HG03097 (cell line): ENCODE measurements at regions not wholly inside any gene's neighbourhood (a gene's known extent, or its start where the extent isn't known, plus 50 kb on each side); places are given as distances from the start of the nearest gene placed in this dataset.
"Not testable (repeated sequence)": the region's sequence is repeated elsewhere in the genome, so short reads cannot be mapped to it uniquely, and the experiment has no call there.

Experiments used
- ATAC-seq: cut with Tn5 transposase; IDR thresholded peaks from one replicate; pipeline ENCODE4 v1.9.1; 2021; ENCODE audit not compliant: unreplicated experiment, low FRiP score

DNA sequence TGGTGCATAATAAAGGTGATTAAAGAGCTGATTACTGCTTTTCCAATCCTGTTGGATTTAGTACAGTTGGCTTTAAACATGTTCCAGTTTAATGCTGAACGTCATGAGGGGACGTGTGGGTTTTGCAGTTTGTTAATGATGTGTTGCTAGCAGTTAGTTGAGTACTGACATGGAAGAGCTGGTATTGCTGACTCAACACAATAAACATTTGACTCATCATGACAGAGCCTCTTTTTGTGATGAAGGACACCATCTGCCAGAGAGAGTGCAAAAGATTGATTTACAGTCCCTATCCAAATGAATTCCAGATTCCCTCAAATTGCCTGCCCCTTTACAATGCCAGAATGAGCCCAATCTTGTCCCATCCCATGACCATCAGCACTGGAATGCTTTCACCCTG lies 346.2 kb upstream of the PRICKLE1 start:
- no peak for ATAC-seq

DNA sequence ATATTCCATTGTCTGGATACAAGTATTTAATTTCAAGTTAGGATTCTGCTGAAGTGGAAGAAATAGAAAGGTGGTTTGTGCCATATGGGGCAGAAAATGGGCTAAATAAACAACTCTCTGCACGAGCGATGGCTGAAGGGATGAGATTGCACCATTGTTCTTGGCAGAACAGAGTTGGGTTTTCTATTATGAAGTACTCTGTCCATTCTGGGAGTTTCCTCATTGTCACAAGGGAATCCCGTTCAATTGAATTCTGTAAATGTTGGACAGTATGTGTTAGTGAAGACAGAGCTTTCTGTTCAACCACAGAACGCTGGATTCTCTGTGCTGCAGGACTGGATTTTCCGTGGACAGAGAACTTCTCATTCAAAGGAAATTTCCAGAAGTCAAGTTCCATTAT lies 345.5 kb upstream of the PRICKLE1 start:
- ATAC-seq = no peak

DNA sequence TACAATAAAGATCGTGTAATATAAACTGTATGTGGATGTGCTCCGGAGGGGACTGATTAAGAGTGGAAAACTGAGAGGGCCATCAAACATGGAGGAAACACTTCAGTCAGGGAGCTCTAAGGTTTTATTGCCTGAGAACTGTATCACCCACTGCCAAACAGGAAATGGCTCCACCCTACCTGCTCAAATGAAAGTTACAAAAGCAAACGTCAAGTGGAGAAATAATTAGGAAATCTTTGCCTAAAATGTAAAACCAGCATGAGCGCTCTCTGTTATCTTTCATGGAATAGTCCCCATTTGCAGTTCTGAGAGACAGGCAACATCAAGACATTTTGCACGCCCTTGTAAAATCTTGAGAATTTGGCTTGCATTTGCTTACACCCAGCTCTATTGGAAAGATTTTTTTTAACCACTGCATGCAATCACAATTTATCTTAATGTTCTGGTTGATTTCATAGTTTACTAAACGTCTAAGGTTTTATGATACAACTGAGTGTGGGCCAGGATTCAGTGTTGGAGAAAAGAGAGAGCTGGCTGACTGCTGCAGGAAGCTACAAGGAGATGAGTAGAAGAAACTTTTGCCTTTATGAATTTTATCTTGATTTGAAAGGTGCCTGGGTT lies 344.0 kb upstream of the PRICKLE1 start:
- no peak for ATAC-seq

DNA sequence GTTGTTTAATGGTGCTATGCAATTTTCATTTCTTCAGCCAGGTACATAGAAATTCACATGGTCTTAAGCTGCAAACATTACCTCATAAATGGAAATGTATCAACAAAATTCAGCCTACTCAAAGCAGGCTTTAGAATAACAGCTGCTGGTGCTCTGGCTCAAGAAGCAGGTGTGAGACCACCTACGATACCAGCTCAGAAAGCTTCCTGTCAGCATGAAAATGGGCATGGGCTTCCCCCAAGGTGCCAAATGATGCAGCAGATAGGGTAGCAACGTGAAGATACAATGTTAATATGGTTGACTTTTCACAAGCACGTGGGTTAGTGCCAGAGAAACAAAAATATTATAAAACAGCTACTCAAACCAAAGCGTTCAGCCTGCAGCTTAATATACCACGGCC lies 343.4 kb upstream of the PRICKLE1 start:
- no peak for ATAC-seq

DNA sequence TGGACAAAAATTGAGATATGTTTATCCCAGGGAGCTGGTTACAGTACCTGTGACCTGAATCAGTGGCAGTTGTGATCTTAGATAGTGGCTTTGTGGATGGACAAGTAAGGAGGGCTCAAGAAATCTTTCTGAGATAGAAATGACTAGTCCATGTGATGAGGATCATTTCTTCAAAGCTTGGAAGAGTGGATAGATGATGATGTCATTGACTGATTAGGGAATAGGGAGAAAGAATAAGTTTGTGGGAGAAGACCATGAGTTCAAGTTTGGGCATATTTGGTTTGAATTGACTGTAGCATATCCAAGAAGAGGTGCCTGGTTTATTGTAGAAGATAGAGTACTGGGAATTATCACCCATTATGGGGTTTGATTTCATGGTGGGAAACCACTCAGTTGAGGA lies 336.7 kb upstream of the PRICKLE1 start:
- ATAC-seq = no peak

DNA sequence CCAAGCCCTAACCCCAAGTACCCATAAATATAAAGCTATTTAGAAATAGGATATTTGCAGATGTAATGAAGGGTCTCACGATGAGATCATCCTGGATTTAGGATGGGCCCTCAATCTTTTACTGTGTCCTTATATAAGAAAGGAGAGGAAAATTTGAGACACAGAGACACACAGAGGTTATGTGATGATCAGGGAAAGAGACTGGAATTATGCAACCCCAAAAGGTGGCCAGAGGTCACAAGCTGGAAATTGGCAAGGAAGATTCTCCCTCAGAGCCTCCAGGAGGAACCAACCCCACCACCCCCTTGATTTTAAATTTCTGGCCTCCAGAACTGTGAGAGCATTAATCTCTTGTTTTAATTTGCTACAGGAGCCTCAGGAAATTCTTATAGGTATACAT lies 334.9 kb upstream of the PRICKLE1 start:
- ATAC-seq = no peak

DNA sequence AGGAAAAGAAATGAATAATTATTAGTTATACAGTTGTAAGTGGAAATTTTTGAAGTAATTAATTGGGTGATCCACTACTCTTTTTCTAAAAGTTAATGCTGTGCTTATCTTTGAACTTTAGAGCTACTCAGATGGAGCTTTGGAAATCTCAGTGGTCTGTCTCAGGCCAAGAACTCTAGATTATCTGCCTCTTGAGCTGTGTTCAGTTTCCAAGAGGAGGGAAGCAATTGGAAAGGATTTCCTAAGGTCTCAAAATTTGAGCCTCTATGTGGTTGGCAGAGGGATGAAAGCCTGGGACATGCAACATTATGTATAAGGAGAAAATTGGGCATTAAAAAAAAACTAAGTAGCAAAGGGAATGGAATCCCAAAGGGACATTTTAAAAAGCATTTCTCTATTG lies 334.0 kb upstream of the PRICKLE1 start:
- no peak for ATAC-seq

DNA sequence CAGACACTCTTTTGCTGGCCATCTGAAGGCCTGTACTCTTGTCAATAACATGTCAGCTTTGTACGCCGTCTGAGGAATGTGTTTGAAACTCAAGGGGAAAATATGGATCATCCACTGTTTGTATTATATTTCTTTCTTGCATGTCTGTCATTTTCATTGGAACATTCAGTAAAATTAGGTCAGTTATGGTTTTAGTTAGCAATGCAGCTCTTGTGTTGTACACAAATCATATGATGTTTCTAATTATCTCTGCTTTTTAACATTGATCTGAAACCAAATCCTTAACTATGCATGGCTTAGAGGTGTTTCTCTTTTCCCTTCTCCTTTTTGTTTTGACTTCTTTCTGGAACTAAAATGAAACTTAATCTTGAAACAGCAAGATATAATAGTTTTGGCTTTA lies 333.6 kb upstream of the PRICKLE1 start:
- no peak for ATAC-seq

DNA sequence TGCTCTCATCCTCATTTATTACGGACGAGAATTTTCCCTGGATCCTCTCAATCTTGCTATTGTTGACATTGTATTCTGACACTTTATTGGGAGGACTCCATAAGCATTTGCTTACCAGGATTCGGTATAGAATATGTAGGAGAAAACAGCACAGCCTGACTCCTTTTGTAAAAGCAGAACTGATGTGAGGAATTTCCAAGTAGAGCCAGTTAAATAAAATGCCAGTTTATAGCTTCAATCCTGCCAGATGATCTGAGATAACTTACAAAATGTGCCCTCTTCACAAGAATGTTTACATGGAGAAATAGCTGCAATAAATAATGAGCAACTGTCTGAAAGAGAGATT lies 332.9 kb upstream of the PRICKLE1 start:
- no peak for ATAC-seq

DNA sequence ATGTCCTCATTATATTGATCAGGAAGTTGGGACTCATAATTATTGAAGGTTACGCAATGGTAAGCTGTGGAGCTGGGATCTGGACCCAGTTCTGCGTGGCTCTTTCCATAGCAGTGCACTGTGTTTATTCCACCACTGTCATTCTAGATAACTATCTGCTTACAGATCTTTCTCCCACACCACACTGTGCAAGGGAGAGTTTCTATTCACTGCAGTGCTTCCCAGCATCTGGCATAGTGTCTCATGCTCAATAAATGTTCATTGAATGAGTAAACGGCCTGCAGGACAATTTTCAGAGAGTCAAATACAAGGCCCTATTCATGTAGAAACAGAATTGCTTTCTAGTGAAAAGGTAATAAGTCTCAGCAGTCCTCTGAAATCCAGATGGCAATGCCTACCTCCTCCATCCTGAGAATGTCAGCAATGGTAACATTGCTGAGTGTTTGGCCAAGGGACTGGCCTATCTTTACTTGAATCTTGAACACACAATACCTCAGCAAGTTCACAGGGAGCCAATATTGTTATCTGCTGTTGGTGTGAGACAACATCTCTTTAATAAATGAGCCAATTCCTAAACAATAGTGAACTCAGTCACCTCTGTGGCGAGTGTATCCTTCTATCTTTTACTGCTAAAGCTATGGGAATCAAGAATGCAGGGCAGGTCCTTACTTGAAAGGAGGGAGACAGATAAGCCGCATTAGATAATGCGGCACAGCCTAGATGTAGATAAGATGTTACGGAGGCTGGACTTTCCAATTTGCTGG lies 332.4 kb upstream of the PRICKLE1 start:
- ATAC-seq = no peak

DNA sequence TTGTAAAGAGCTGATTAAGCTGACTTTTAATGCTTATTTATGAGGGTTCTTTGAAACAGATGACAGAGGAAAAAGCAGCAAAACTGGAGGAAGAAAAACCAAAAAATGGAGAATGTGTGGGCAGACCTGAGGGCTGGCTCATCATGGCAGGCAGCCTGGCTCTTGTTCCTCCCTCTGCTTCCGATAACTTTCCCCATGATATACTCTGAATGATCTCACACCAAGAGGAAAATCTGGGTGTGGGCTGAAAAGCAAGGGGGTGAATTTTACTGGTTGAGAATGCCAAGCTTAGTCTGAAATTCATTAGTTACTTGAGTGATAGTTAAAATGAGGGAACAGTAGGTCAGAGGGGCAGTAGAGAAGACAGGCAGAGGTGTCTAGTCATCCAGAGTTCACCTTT lies 330.1 kb upstream of the PRICKLE1 start:
- ATAC-seq = no peak

DNA sequence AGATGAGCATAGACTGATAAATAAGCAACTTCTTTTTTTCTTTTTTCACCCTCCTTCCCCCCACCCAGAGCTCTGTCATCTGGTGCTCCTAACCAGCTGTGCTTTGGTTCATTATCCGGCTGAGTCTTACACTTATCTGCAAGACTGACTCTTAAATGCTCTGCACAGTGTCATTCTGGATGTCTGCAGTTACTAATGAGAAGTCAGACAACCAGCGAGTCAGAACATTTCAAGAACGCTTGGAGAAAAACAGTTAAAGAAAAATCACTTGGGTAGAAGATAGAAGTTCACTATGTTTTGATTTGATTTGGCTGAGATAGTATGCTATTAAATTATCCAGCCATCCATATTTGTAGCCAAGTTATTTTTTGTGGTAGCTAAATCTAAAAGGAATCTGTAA lies 328.9 kb upstream of the PRICKLE1 start:
- no peak for ATAC-seq

DNA sequence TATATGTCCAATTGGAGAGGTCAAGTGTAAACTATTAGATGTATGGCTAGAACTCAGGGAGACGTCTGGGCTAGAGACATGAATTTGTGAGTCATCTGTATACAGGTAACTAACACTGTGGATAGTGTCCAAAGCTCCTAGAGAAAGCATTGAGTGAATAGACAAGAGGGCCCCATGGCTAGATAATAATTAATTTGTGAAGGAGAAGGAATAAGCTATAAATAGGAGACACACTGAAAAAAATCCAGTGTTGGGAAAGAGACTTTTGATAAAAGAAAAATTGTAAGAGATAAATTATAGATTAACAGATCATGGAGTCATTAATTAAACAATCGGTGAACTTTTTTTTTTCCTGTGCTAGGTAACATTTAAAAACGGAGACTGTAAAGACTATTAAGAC lies 326.6 kb upstream of the PRICKLE1 start:
- ATAC-seq = no peak

DNA sequence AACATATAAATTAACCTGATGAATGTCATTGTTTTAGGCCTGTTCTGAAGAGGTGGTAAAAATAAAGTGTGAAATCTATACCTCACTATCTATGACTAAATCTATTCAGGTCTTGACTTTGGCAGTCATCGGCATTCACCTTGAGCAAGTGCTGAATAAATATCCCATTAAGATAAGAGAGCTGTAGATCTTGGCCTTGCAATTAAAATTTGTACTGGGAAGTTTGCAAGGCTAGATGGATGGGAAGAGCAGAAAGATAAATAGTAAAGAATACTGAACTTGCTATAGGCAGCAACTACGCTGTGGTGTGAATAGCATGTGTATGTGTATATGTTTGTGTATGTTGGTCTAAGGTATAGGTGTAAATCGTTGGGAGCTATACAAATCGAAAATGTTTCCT lies 325.9 kb upstream of the PRICKLE1 start:
- ATAC-seq = no peak

DNA sequence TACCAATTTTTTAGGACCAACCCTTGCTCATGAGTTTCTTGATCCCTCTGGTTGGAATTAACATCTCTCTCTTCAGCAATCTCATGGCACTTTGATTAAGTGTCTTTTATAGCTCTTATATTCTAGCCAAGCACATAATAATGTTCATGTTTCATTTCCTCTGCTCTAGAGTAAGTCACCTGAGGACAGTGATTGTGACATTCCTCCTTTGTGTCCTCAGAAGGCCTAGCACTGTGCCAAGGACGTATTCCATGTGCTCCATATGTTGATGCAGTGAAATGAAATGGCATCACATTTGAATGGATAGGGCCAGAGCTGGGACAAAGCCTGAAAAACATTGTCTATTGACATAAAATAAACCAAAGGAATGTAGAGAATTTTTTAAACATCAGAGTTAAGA lies 322.8 kb upstream of the PRICKLE1 start:
- ATAC-seq = no peak

DNA sequence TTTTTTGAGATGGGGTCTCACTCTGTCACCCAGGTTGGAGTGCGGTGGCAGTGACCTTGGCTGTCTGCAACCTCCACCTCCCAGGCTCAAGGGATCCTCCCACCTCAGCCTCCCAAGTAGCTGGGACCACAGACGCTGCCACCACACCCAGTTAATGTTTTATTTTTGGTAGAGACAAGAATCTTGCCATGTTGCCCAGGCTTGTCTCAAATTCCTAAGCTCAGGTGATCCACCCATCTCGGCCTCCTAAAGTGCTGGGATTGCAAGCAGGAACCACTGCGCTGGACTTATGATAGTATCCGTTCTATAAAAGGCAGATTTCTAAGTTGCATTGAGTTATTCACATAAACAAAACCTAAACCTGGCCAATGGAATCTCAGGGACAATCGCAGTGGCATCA lies 321.1 kb upstream of the PRICKLE1 start:
- ATAC-seq = no peak

DNA sequence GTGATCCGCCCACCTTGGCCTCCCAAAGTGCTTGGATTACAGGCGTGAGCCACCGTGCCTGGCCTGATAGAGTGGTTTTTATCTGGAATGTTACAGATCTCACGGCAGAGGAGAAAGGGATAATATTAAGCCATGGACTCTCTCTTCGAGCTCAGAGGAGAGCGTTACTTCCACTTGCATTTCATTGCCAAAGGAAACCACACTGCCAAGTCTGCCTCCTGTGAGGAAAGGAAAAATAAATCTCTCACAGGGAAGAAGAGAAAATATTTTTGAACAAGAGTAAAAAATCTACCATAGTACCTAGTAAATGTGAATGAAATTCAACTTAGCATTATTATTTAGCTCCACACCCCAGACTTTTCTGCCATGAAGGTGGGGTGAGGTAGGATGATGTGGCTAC lies 319.2 kb upstream of the PRICKLE1 start:
- no peak for ATAC-seq

DNA sequence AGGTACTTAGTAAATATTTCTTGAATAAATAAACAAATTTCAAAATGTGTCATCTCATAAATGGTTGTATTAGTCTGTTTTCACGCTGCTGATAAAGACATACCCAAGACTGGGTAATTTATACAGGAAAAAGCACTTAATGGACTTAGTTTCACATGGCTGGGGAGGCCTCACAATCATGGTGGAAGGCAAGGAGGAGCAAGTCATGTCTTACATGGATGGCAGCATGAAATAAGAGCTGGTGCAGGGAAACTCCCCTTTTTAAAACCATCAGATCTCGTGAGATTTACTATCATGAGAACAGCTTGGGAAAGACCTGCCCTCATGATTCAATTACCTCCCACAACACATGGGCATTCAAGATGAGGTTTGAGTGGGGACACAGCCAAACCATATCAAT lies 317.3 kb upstream of the PRICKLE1 start:
- not testable (repeated sequence) for ATAC-seq

DNA sequence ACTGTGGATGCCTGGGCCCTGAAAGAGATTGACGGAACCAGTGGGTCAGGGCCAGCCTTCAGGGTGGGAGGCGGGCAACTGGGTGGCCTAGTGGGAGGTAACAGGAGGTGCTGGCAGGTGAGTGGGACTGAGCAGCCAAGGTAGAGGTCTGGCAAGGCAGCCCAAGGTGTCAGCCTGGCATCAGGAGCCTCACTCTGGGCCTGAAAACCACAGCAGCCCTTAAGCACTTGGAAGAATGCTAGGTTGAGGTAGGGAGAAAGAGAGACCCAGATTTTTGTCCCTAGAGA lies 315.8 kb upstream of the PRICKLE1 start:
- ATAC-seq = no peak

DNA sequence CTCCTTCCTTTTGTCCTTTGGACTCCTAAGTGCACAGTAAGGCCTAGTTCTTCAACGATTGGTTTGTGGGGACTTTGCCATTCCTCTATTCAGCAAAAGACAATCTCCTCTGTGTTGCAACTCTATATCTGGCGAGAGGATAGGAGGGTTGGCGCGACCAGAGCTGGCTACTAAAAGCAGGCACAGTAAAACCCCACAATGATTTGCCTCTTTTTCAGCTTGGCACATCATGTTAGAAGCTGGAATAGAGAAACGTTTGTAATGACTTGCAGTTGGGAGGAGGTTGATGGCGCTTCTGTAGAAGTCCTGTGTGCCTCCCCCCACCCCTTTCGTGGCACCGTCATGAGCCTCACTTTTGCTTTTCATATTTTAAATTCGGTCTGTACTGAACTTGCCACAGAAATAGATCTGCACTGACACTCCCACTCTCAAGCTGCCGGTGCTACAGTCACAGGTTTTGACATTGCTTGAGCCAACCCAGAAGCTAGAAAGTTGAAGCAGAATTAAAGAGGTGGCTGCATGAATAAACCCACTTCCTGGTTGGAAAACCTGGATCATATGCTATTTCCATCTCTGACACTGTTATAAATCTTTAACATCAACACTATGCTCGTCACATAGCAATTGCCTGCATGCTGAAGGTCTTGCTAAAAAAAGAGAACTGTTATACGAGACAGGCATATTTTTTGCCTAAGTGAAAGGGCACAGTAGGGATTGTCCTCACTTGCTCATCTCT lies 315.3 kb upstream of the PRICKLE1 start:
- ATAC-seq = no peak

DNA sequence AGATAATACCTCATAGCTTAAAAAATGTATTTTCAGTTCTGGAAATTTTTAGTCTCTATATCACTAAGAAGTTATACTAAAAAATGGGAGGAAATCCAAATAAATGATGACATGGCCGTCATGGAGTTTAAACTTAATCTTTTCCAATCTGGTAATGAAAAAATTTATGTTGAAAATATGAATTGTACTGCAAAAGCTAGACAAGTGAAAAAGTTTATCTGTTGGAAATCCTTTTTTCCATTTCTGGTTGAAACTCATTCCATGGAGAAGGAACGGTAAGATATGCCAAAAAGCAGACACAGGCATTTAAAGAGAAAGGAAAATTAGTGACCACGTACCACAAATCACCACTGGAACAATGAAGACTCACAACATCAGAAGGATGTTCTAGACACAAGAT lies 314.2 kb upstream of the PRICKLE1 start:
- no peak for ATAC-seq

DNA sequence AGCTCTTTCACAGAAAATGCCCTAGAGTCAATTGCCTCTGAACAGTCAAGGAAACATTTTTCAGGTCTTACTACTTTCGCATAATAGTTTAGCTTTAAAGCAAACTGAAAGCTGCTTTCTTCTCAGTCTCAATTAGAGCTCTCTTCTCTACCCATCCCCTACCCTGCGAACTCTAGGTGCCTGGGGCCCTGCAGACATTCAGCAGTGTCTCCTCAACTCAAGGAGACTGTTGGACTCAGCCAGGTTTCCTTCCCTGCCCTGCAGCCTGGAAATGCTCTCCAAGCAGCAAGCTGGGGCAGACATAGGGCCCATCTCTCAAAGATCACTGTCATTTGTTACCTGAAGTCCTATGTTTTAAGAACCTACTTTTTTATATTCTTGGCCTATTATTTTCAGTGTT lies 312.5 kb upstream of the PRICKLE1 start:
- no peak for ATAC-seq
